T-helper 2 cell treated with Interferon-gamma antibody and Interleukin-4, amounts not matched to agents 5 μg/mL and 100 μg/mL, for 36 hours (primary cell): ENCODE measurements at regions not wholly inside any gene's neighbourhood (a gene's known extent, or its start where the extent isn't known, plus 50 kb on each side); places are given as distances from the start of the nearest gene placed in this dataset.
"Not testable (repeated sequence)": the region's sequence is repeated elsewhere in the genome, so short reads cannot be mapped to it uniquely, and the experiment has no call there.

Experiments
- DNase-seq: peaks from one replicate; pipeline ENCODE4 v3.0.0; 2021; ENCODE audit warnings: low spot score
- H3K27ac Mint-ChIP-seq: one replicate; pipeline ENCODE4 v1.8.0; 2021; ENCODE audit warnings: mild to moderate bottlenecking, mixed read lengths
- H3K27me3 Mint-ChIP-seq: one replicate; pipeline ENCODE4 v1.8.0; 2021; ENCODE audit warnings: low read depth, mixed read lengths
- H3K36me3 Mint-ChIP-seq: one replicate; pipeline ENCODE4 v1.8.0; 2021; ENCODE audit warnings: low read depth, mixed read lengths
- H3K4me1 Mint-ChIP-seq: one replicate; pipeline ENCODE4 v1.8.0; 2021; ENCODE audit warnings: low read depth, mixed read lengths
- H3K4me3 Mint-ChIP-seq: one replicate; pipeline ENCODE4 v1.8.0; 2022; ENCODE audit warnings: mild to moderate bottlenecking, moderate library complexity, mixed read lengths
- H3K9me3 Mint-ChIP-seq: one replicate; pipeline ENCODE4 v1.8.0; 2021; ENCODE audit warnings: mixed read lengths

DNA sequence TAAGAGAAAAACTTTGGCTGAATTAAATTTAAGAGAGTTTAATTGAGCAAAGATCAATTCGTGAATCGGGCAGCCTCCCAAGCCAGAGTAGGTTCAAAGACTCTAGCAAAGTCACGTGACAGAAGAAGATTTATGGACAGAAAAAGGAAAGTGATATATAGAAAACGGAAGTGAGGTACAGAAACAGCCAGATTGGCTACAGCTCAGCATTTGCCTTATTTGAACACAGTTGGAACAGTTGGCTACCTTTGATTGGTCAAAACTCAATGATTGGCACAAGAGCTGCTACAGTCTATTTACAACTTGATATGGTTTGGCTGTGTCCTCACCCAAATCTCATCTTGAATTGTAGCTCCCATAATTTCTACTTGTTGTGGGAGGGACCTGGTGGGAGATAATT lies 102.6 kb downstream of the PLG start:
- H3K27ac Mint-ChIP-seq: no peak overlapping the region

DNA sequence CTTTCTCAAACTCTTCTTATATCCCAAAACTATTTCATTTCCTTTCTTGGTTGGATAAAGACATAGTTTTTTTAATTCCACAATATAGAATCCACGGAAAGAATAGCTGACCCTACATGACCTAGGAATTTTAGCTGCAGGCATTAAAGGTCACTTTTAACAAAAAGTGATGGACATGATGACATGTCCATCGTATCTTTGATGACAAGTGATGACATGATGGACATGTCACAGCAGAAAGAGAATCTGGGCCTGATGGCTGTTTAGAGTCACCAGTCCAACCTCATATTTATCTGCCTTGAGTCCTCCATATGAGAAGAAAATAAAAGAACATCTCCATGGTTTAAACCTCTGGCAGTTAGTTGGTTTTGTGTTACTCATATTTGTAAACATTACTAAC lies 106.2 kb downstream of the PLG start:
- no peaks in the 10 kb centered on the region for H3K4me1 Mint-ChIP-seq

More for the DNA sequence above, 102.6 kb downstream of the PLG start:
- H3K27me3 Mint-ChIP-seq: no peaks in the 10 kb centered on the region
- H3K9me3 Mint-ChIP-seq: no peaks in the 10 kb centered on the region
- H3K36me3 Mint-ChIP-seq: no peaks in the 10 kb centered on the region
- no peak overlapping the region for H3K4me3 Mint-ChIP-seq
- no peak for DNase-seq
- H3K4me1 Mint-ChIP-seq: no peaks in the 10 kb centered on the region

DNA sequence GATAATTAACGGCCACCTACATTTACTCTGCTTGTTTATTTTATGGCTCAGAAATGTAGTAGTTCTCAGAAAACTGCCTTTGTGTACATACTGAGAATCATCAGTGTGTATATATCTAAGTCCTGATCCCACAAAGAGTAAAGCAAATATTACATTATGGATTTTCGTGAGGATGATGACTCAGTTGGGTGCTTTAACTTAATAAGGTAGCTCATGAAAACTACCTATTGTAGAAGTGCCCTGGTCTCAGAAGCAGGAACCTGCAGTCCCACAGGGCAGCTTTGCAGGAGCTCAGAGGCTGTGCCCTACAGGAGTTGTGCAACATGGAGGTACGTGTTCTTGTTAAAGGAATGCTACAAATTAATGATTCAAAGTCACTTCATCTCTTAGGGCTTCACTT lies 108.2 kb downstream of the PLG start:
- Mint-ChIP-seq H3K9me3 (no peaks in the 10 kb centered on the region), H3K4me3 (no peak overlapping the region), H3K36me3 (no peaks in the 10 kb centered on the region), H3K4me1 (no peaks in the 10 kb centered on the region), H3K27me3 (no peaks in the 10 kb centered on the region), H3K27ac (no peak overlapping the region)
- DNase-seq: no peak

More for the DNA sequence above, 106.2 kb downstream of the PLG start:
- Mint-ChIP-seq H3K36me3 (no peaks in the 10 kb centered on the region), H3K27ac (no peak overlapping the region), H3K27me3 (no peaks in the 10 kb centered on the region), H3K4me3 (no peak overlapping the region), H3K9me3 (no peaks in the 10 kb centered on the region)
- DNase-seq: no peak

DNA sequence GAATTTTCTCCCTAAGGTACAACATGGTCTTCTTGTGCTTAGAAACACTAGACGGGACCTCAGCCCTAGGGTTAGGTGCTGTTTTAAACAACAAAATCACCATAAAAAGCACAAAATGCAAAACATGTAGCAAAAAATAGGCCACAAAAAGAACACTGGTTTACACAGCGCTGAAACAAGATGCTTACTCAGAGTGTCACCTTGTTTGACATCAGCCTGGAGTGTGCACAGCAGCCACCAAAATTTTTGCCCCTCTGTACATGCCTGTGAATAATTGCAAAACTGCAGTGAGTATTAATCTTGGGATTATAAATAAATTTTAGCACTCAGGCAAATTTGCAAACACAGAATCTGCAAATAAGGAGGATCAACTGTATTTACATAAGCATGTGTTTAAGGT lies 110.1 kb downstream of the PLG start:
- DNase-seq: no peak
- Mint-ChIP-seq H3K9me3 (no peaks in the 10 kb centered on the region), H3K27ac (no peak overlapping the region), H3K36me3 (no peaks in the 10 kb centered on the region), H3K4me1 (no peaks in the 10 kb centered on the region), H3K4me3 (no peak overlapping the region), H3K27me3 (no peaks in the 10 kb centered on the region)

DNA sequence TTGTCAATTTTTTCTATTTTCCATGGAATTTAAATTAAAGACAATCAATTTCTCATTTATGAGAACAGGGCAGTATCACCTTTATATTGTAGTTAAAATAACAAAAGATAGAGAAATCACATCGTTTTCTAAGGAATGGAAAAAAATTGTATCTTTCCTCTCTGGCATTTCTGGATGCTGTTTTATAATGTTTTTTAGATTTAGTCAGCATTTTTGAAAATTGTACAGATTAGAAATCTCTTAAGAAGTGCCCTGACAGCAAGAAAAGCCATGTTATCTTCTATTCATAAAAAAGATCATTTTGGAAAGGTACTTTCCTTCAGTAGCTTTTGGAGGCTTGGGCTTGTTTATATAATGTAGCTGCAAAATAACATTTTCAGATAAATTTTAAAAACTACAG lies 116.9 kb downstream of the PLG start:
- no peaks in the 10 kb centered on the region for H3K4me1 Mint-ChIP-seq

DNA sequence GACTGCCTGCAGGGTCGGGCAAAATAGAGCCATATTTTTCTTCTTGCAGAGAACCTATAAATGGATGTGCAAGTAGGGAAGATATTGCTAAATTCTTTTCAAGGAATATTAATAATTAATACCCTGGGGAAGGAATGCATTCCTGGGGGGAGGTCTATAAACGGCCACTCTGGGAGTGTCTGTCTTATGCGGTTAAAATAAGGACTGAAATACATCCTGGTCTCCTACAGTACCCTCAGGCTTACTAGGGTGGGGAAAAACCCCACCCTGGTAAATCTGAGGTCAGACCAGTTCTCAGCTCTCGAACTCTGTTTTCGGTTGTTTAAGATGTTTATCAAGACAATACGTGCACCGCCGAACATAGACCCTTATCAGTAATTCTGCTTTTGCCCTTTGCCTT lies 118.6 kb downstream of the PLG start:
- H3K4me1 Mint-ChIP-seq, H3K27me3 Mint-ChIP-seq, H3K27ac Mint-ChIP-seq, DNase-seq, H3K36me3 Mint-ChIP-seq, H3K4me3 Mint-ChIP-seq: not testable (repeated sequence)
- peaks cover 13% of the 10 kb centered on the region for H3K9me3 Mint-ChIP-seq

More for the DNA sequence above, 116.9 kb downstream of the PLG start:
- Mint-ChIP-seq H3K9me3 (peaks cover 13% of the 10 kb centered on the region), H3K4me3 (no peak overlapping the region), H3K27me3 (no peaks in the 10 kb centered on the region), H3K27ac (no peak overlapping the region), H3K36me3 (no peaks in the 10 kb centered on the region)
- DNase-seq: no peak

DNA sequence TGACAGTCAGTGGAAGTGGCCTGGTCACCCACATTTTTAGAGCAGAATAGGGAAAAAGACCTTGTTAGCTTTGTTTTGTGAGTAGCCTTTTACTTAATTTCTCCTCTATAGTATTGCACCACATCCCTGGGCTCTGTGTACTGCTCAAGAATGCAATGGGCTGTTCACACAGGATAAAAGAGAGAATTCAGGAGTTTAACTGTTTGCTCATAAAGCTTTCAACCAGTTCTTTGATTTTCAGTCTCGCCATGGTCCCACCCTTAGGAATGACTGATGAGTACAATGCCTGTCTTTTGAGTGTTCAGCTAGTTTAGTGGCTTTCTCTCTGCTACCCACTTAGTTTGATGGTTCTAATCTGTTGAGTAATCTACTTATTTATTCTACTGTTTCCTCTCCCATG lies 129.7 kb downstream of the PLG start:
- DNase-seq: no peak
- Mint-ChIP-seq H3K4me3 (no peak overlapping the region), H3K27me3 (no peaks in the 10 kb centered on the region), H3K36me3 (no peaks in the 10 kb centered on the region), H3K27ac (no peak overlapping the region), H3K4me1 (no peaks in the 10 kb centered on the region), H3K9me3 (no peaks in the 10 kb centered on the region)

DNA sequence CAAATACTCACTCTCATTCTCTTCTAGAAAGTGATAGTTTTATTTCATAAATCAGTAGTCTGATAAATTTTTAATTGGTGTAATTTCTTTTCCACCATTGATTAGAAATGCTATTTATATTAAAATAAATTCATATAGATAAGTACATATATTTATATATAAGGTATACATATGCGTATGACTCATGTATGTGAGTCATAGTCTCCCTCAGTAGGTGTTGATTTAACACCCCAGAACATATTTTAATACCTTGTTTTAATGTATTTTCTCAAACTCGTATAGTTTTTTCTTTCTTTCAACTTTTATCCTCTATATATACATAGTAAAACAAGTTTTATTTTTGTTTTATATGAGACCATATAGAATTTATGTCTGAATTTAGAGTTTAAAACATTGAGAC lies 130.4 kb downstream of the PLG start:
- H3K9me3 Mint-ChIP-seq: no peaks in the 10 kb centered on the region
- H3K4me1 Mint-ChIP-seq: no peaks in the 10 kb centered on the region
- H3K36me3 Mint-ChIP-seq: no peaks in the 10 kb centered on the region
- no peak for DNase-seq
- H3K27ac Mint-ChIP-seq: no peak overlapping the region
- H3K4me3 Mint-ChIP-seq: no peak overlapping the region
- H3K27me3 Mint-ChIP-seq: no peaks in the 10 kb centered on the region

DNA sequence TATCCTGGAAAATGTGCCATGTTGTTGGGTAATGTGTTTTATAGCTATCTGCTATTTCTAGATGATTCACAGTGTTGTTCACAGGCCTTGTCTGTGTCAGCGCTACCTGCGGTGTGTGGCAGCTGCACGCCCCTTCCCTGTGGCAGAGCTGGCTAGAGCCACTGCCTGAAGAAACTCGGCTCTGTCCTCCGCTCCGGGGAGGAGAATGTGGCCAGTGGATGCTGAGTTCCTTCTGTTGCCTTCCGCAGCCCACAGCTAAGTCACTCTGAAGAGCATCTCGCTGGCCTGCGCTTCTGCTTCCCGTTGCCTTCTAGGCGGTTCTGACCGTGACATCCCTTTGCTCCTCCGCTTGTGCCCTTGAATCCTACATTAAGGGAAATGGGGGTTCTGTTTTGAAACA lies 135.1 kb downstream of the PLG start:
- no peak for DNase-seq
- no peaks in the 10 kb centered on the region for H3K4me1 Mint-ChIP-seq
- no peaks in the 10 kb centered on the region for H3K9me3 Mint-ChIP-seq
- no peaks in the 10 kb centered on the region for H3K36me3 Mint-ChIP-seq
- H3K4me3 Mint-ChIP-seq: no peak overlapping the region
- H3K27ac Mint-ChIP-seq: no peak overlapping the region
- H3K27me3 Mint-ChIP-seq: no peaks in the 10 kb centered on the region

DNA sequence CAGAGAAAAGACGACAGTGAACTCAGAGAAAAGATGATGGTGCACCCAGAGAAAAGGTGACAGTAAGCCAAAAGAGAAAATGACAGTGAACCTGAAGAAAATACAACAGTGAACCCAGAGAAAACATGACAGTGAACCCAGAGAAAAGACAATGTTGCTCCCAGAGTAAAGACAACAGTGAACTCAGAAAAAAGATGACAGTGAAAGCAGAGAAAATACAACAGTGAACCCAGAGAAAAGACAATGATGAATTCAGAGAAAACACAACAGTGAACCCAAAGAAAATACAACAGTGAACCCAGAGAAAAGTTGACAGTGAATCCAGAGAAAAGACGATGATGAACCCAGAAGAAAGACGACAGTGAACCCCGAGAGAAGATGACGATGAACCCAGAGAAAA lies 140.5 kb upstream of the MAP3K4 start:
- H3K27ac Mint-ChIP-seq: no peak overlapping the region
- H3K36me3 Mint-ChIP-seq: no peaks in the 10 kb centered on the region
- no peak overlapping the region for H3K4me3 Mint-ChIP-seq
- H3K9me3 Mint-ChIP-seq: no peaks in the 10 kb centered on the region
- H3K27me3 Mint-ChIP-seq: no peaks in the 10 kb centered on the region
- no peak for DNase-seq
- no peaks in the 10 kb centered on the region for H3K4me1 Mint-ChIP-seq

DNA sequence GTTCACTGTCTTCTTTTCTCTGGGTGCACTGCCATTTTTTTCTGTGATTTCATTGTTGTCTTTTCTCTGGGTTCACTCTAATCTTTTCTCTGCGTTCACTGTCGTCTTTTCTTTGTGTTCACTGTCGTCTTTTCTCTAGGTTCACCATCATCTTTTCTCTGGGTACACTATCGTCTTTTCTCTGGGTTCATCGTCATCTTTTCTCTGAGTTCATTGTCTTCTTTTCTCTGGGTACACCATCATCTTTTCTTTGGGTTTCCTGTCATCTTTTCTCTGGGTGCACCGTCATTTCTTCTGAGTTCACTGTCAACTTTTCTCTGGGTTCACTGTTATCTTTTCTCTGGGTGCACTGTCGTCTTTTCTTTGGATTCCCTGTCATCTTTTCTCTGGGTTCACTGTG lies 137.6 kb upstream of the MAP3K4 start:
- Mint-ChIP-seq H3K9me3 (no peaks in the 10 kb centered on the region), H3K4me1 (no peaks in the 10 kb centered on the region), H3K36me3 (no peaks in the 10 kb centered on the region), H3K27me3 (no peaks in the 10 kb centered on the region), H3K27ac (no peak overlapping the region), H3K4me3 (no peak overlapping the region)
- DNase-seq: no peak

DNA sequence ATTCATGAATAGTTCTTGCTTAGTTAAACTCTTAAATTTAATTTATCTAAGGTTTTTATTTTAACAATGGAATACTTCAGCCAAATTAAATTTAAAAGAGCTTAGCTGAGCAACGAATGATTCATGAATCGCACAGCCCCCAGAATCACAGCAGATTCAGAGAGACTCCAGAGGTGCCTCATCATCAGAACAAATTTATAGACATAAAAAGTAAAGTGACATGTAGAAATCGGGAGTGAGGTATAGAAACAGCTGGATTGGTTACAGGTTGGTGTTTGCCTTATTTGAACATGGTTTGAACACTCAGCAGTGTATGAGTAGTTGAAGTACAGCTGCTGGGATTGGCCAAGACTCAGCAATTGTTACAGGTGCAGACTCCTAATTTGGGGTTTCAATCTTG lies 132.7 kb upstream of the MAP3K4 start:
- H3K4me1 Mint-ChIP-seq: no peaks in the 10 kb centered on the region
- no peak overlapping the region for H3K27ac Mint-ChIP-seq
- no peak for DNase-seq
- no peak overlapping the region for H3K4me3 Mint-ChIP-seq
- no peaks in the 10 kb centered on the region for H3K27me3 Mint-ChIP-seq
- no peaks in the 10 kb centered on the region for H3K36me3 Mint-ChIP-seq
- H3K9me3 Mint-ChIP-seq: no peaks in the 10 kb centered on the region

DNA sequence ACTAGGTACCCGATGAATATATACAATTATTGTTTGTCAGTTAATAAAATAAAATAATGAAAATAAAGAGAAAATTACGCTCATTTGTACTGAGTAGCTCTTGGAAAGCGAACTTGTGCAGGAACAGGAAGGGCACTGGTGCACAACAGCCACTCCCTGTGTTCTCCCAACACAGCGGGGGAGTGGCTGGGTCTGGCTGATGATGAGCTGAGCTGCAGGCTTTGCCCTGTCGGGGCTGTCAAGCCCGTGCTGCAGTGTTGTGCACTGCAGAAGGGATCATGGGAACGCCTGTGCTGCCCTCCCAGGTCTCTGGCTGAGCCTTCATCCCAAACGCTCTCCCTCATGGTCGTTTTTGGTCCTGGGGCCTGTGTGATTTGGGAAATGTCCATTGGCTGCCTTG lies 131.7 kb upstream of the MAP3K4 start:
- Mint-ChIP-seq H3K27me3 (no peaks in the 10 kb centered on the region), H3K27ac (no peak overlapping the region), H3K9me3 (no peaks in the 10 kb centered on the region), H3K4me3 (no peak overlapping the region), H3K4me1 (no peaks in the 10 kb centered on the region), H3K36me3 (no peaks in the 10 kb centered on the region)
- no peak for DNase-seq

DNA sequence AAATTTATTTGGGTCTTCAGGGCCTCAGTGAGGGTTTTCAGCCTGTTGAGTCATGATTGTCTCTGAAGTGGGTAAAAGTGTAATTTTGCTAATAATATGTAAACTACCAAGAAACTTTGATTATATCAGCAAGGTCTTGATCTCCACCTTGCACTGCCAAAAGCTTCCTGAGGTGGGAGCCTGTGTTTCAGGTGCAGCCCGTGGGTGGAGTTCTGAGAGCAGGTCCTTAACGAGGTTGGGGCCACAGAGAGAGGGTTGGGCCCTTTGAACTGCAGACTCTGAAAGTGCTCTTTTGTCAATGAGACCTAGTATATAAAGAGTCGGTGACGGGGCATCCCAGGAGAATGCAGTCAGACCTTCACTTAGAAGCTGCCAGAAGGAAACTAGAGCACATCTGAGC lies 129.7 kb upstream of the MAP3K4 start:
- H3K4me1 Mint-ChIP-seq: no peaks in the 10 kb centered on the region
- H3K27ac Mint-ChIP-seq: no peak overlapping the region
- H3K27me3 Mint-ChIP-seq: no peaks in the 10 kb centered on the region
- no peaks in the 10 kb centered on the region for H3K9me3 Mint-ChIP-seq
- H3K36me3 Mint-ChIP-seq: no peaks in the 10 kb centered on the region
- H3K4me3 Mint-ChIP-seq: no peak overlapping the region
- no peak for DNase-seq

DNA sequence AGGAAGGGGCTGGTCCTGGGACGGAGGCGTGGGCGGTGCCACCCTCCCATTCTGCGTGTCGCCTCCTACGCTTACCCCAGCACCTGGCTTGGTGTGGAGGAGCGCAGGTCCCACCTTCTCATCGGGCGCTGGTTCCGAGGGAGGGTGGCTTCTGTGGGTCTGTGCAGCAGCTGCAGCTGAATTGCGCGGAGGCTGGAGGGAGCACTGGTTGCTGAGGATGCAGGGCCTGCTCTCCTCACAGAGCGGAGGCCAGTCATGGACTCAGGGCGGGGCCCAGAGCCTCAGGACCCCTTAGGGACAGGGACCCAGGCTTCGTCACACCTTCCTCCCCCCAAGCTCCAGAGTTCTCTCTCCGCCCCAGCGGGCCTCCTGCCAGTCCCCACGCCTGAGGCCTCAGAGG lies 127.8 kb upstream of the MAP3K4 start:
- Mint-ChIP-seq H3K9me3 (no peaks in the 10 kb centered on the region), H3K36me3 (no peaks in the 10 kb centered on the region), H3K4me1 (no peaks in the 10 kb centered on the region), H3K27me3 (no peaks in the 10 kb centered on the region), H3K27ac (no peak overlapping the region), H3K4me3 (no peak overlapping the region)
- no peak for DNase-seq

DNA sequence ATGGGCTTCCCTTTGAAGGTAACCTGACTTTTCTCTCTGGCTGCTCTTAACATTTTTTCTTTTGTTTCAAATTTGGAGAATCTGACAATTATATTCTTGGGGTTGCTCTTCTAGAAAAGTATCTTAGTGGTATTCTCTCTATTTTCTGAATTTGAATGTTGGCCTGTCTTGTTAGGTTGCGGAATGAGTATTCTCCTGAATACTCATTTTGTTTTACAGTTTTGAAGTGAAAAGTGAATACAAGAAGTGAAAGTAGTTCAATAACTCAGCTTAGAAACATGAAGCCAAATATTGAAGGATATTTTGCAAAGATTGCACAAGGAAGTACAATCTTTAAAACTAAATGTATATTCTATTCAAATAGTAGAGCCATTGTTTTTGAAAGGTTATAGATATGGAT lies 120.2 kb upstream of the MAP3K4 start:
- H3K4me1 Mint-ChIP-seq: no peaks in the 10 kb centered on the region
- no peaks in the 10 kb centered on the region for H3K36me3 Mint-ChIP-seq
- no peak for DNase-seq
- peaks cover 2% of the 10 kb centered on the region for H3K27me3 Mint-ChIP-seq
- H3K27ac Mint-ChIP-seq: no peak overlapping the region
- no peaks in the 10 kb centered on the region for H3K9me3 Mint-ChIP-seq
- no peak overlapping the region for H3K4me3 Mint-ChIP-seq
